ENCODE measurements at regions not wholly inside any gene's neighbourhood (a gene's known extent, or its start where the extent isn't known, plus 50 kb on each side); places are given as distances from the start of the nearest gene placed in this dataset.
"Not testable (repeated sequence)": the region's sequence is repeated elsewhere in the genome, so short reads cannot be mapped to it uniquely, and the experiment has no call there.

DNA sequence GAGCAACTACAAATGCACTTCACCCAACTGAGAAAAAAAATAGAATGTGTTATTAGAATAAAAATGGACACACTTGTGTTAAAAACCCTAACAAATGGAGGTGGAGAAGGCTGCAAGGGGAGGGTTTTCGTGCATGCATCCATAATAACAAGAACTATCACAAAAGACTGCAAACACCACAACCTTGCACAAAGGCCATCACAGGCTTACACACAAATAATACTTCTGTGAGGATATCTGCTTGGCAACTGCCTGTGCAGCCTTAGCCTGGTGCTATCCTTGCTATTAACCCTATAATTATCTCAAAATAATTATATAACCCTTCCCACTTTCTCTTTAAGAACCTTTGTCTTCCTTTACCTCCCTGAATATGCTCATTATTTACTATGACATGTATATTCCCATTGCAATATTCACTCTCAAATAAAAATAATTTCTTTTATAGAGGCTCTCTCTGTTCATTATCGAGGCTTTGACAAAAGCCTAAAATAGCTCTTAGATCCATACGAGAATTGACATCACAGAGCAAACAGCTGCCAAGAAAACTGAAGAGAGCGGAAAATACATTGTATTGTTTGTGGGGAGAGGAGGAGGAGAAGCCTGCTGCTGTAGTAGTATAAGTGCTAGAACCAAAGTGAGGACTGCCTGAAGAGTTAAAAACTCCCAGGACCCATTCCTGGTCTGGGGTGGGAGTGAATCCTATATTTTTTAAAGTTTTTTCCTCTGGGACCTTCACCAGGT, 1768.7 kb downstream of the BRINP3 start:
- DNase-seq (ENCODE audit: insufficient read length, low spot score), result no peak
- no peak for FAIRE-seq
- TF ChIP-seq POLR2A (IDR thresholded peaks at IDR 0.05; ENCODE audit: low read depth, low read length), result no peak

DNA sequence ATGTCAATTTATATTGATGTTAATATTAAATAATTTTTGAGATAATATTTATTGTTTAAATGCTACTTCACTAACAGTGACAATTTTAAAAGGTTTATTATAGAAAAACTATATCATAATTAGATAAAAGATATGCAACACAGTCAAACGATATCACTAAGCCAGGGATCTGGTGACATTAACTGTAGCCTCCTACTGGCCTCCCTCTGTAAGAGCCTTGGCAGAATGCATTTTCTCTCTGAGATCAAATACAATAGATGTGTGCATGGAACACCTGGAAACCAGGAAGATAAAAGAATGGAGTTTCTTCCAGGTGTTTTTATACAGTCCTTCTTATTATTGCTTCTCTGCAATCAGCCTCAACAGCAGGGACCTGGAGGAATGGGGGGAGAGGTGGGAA, 1762.1 kb downstream of the BRINP3 start:
- no peak for TF ChIP-seq POLR2A (IDR thresholded peaks at IDR 0.05; ENCODE audit: low read depth, low read length)
- FAIRE-seq (no peak), DNase-seq (ENCODE audit: insufficient read length, low spot score) (no peak)

GRCh38 chr1:188719735-188720134, 1757.9 kb downstream of the BRINP3 start:
- DNase-seq (ENCODE audit: insufficient read length, low spot score) (no peak), FAIRE-seq (no peak)
- TF ChIP-seq POLR2A (IDR thresholded peaks at IDR 0.05; ENCODE audit: low read depth, low read length), result no peak

GRCh38 chr1:188723332-188724020, 1754.2 kb downstream of the BRINP3 start:
- TF ChIP-seq POLR2A (IDR thresholded peaks at IDR 0.05; ENCODE audit: low read depth, low read length), result no peak
- FAIRE-seq (no peak), DNase-seq (ENCODE audit: insufficient read length, low spot score) (no peak)

DNA sequence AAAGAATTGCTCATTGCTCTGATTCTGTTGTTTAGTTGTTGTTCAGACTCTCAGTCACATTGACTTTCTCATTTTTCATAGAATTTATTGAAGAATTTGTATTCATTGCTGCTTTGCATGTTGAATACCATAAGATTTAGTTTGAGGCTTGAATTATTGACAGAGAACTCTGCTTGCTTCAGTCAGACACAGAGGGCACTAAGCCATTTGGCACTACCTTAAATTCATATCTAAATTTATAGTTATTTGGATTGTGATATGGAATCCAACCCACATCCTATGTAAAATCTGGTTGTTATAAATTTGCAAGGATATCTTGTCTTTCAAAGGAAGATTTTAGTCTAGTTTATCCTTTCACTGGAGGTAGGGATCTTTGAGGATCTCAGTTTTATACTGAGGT, 1748.6 kb downstream of the BRINP3 start:
- TF ChIP-seq POLR2A (IDR thresholded peaks at IDR 0.05; ENCODE audit: low read depth, low read length), result no peak
- FAIRE-seq (no peak), DNase-seq (ENCODE audit: insufficient read length, low spot score) (no peak)

DNA sequence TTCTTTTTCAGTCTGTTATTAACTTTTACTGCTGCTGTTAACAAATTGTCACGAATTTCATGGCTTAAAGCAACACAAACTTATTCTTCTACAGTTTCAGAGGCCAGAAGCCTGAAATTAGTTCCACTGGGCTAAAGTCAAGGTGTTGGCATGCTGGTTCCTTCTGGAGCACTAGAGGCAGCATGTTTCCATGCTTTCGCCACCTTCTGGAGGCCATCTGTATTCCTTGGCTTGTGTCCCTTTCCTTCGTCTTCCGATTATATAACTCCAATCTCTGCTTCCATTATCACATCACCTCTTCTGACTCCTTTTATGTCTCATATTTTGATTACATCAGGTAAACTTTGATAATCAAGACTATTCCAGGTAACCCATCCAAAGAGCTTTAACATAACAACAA, 1742.1 kb downstream of the BRINP3 start:
- FAIRE-seq (no peak), DNase-seq (ENCODE audit: insufficient read length, low spot score) (no peak)
- no peak for TF ChIP-seq POLR2A (IDR thresholded peaks at IDR 0.05; ENCODE audit: low read depth, low read length)

DNA sequence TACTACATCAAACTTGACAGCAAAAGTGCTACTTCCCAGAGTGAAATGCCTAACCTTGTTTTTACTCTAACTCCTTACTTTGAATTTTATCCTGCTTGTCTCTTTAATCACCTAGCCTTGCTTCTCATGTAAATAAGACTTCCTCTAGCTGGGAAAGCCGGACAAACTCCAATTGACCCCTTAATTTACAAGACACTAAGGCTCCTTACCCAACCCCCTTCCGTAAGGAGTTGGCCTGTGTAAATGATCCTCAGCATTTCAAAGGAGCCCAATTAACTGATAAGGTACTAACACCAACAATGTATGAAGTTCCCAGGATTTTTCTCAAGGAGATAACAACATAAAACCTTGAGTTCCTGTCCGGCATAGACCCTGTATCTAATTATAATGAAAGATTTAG, 1728.4 kb downstream of the BRINP3 start:
- not testable (repeated sequence) for FAIRE-seq; DNase-seq (ENCODE audit: insufficient read length, low spot score)

- DNase-seq (ENCODE audit: insufficient read length, low spot score); FAIRE-seq: not testable (repeated sequence)
These were observed 1725.6 kb downstream of the BRINP3 start for GRCh38 chr1:188752027-188752426.

- not testable (repeated sequence) for FAIRE-seq; DNase-seq (ENCODE audit: insufficient read length, low spot score)
These were observed 1719.9 kb downstream of the BRINP3 start for GRCh38 chr1:188757747-188758146.

- TF ChIP-seq POLR2A (IDR thresholded peaks at IDR 0.05; ENCODE audit: low read depth, low read length), result no peak
- FAIRE-seq (no peak), DNase-seq (ENCODE audit: insufficient read length, low spot score) (no peak)
These were observed 1716.4 kb downstream of the BRINP3 start for GRCh38 chr1:188761226-188761625.

DNA sequence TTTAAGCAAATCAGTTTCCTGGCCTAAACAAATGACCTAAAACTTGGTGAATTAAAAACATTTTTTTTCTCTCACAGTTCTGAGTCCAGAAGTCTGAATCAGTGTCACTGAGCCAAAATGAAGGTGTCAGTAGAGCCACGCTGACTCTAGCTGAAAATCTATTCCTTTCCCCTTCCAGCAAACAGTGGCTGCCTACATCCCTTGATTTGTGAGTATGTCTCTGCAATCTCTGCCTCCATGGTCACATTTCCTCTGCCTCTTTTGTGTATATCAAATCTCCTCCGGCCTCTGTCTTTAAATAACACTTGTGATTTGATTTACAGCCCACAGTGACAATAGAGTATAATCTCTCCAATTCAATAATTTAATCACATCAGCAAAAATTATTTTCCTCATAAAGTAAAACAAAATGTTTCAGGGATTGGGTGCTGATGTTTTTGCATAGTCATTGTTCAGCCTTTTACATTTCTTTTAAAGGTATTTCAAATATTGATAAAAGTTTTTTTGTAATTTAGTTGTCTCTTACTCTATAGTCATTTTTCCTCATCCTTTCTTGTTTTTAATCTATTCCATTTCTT, 1715.4 kb downstream of the BRINP3 start:
- DNase-seq (ENCODE audit: insufficient read length, low spot score) (no peak), FAIRE-seq (no peak)
- no peak for TF ChIP-seq POLR2A (IDR thresholded peaks at IDR 0.05; ENCODE audit: low read depth, low read length)

GRCh38 chr1:188763541-188763940, 1714.1 kb downstream of the BRINP3 start:
- no peak for DNase-seq (ENCODE audit: insufficient read length, low spot score)
- no peak for TF ChIP-seq POLR2A (IDR thresholded peaks at IDR 0.05; ENCODE audit: low read depth, low read length)
- FAIRE-seq, result no peak

DNA sequence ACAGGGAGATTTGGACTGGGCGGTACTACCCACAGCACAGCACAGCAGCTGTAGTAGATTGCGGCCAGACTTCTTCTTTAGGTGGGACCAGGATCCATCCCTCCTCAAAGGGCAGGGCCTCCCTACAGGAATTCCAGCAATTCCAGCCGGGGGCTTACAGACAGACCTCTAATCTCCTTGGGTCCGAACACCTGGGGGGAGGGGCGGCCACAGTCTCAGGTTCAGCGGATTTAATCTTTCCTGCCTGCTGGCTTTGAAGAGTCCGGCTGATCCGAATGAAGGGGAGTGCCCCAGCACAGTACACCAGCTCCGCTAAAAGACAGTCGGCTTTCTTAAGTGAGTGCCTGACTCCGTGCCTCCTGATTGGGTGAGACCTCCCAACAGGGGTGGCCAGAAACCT, 1708.5 kb downstream of the BRINP3 start:
- no peak for DNase-seq (ENCODE audit: insufficient read length, low spot score)
- FAIRE-seq, result no peak
- TF ChIP-seq POLR2A (IDR thresholded peaks at IDR 0.05; ENCODE audit: low read depth, low read length), result no peak

DNA sequence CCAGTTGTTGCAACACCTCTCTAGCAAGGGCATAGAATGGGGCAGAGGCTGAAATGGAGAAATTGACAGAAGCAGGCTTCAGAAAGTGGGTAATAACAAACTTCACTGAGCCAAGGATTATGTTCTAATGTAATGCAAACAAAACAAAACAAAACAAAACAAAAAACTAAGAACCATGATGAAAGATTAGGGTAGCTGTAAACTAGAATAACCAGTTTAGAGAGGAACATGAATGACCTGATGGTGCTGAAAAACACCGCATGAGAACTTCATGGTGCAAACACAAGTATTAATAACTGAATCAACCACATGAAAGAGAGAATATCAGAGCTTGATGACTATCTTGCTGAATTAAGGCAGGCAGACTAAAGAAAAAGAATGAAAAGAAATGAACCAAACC, 1707.7 kb downstream of the BRINP3 start:
- DNase-seq (ENCODE audit: insufficient read length, low spot score), result no peak
- FAIRE-seq, result no peak
- no peak for TF ChIP-seq POLR2A (IDR thresholded peaks at IDR 0.05; ENCODE audit: low read depth, low read length)

DNA sequence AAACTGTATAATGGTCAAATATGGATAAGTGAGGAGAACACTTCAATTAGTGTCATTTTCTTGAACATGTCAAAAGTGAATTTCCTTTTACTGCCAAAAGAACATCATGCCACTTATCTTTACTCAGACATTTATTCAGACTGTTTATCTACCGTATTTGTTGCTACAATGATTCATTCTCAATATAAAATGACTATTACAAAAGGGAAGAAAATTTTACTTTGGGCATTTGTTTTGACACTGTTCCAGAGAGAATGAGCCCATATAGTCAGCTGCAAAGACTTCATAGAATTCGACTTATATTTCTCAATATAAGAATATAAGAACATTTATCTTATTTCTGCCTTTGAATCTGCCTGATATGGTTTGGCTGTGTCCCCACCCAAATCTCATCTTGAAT, 1699.1 kb downstream of the BRINP3 start:
- DNase-seq (ENCODE audit: insufficient read length, low spot score) (no peak), FAIRE-seq (peak; percentile 60)

More for the DNA sequence above, 1699.1 kb downstream of the BRINP3 start:
- no peak for TF ChIP-seq POLR2A (IDR thresholded peaks at IDR 0.05; ENCODE audit: low read depth, low read length)

Measured in H54 (cell line).